GM21515 (cell line): ENCODE measurements at regions not wholly inside any gene's neighbourhood (a gene's known extent, or its start where the extent isn't known, plus 50 kb on each side); places are given as distances from the start of the nearest gene placed in this dataset.

Experiments
- ATAC-seq: cut with Tn5 transposase; IDR thresholded peaks from one replicate; pipeline ENCODE4 v1.9.1; 2021; ENCODE audit not compliant: unreplicated experiment

- no peak for ATAC-seq
Measured at GRCh38 chr6:137816688-137817618, 50.1 kb upstream of the TNFAIP3 start.
